ENCODE measurements at regions not wholly inside any gene's neighbourhood (a gene's known extent, or its start where the extent isn't known, plus 50 kb on each side); places are given as distances from the start of the nearest gene placed in this dataset.

- DNase-seq (ENCODE audit: low read depth in 6 of 9, low spot score in 9 of 9): no peak
- H3K27me3 ChIP-seq (ENCODE audit: control insufficient read depth in 2 of 2, insufficient read depth in 1 of 2, low read length in 1 of 2): no peaks in the 10 kb centered on the region
- no peaks in the 10 kb centered on the region for H3K4me1 ChIP-seq (ENCODE audit: control insufficient read depth in 2 of 2, insufficient read depth in 2 of 2, low read length in 2 of 2)
- no peaks in the 10 kb centered on the region for H3K9me3 ChIP-seq (ENCODE audit: control insufficient read depth in 2 of 2, insufficient read depth in 1 of 2, low read length in 1 of 2)
- H3K36me3 ChIP-seq (ENCODE audit: control insufficient read depth in 2 of 2, insufficient read depth in 2 of 2, low read length in 1 of 2): no peaks in the 10 kb centered on the region
- no peak overlapping the region for H3K4me3 ChIP-seq (ENCODE audit: low read length in 2 of 2)
- no peak overlapping the region for H3K27ac ChIP-seq (ENCODE audit: low read depth in 1 of 2, low read length in 1 of 2)
Measured at GRCh38 chr18:2414235-2414634, 157.1 kb downstream of the METTL4 start.

GRCh38 chr18:2415656-2416055 lies 155.6 kb downstream of the METTL4 start:
- no peaks in the 10 kb centered on the region for H3K36me3 ChIP-seq (ENCODE audit: control insufficient read depth in 2 of 2, insufficient read depth in 2 of 2, low read length in 1 of 2)
- no peaks in the 10 kb centered on the region for H3K27me3 ChIP-seq (ENCODE audit: control insufficient read depth in 2 of 2, insufficient read depth in 1 of 2, low read length in 1 of 2)
- no peak overlapping the region for H3K27ac ChIP-seq (ENCODE audit: low read depth in 1 of 2, low read length in 1 of 2)
- no peaks in the 10 kb centered on the region for H3K9me3 ChIP-seq (ENCODE audit: control insufficient read depth in 2 of 2, insufficient read depth in 1 of 2, low read length in 1 of 2)
- no peak for DNase-seq (ENCODE audit: low read depth in 6 of 9, low spot score in 9 of 9)
- 95% methylated on average over 3 of the region's 3 CpGs for WGBS
- H3K4me1 ChIP-seq (ENCODE audit: control insufficient read depth in 2 of 2, insufficient read depth in 2 of 2, low read length in 2 of 2): no peaks in the 10 kb centered on the region
- no peak overlapping the region for H3K4me3 ChIP-seq (ENCODE audit: low read length in 2 of 2)

- Histone ChIP-seq H3K4me3 (ENCODE audit: low read length in 2 of 2) (no peak overlapping the region), H3K27me3 (ENCODE audit: control insufficient read depth in 2 of 2, insufficient read depth in 1 of 2, low read length in 1 of 2) (no peaks in the 10 kb centered on the region), H3K9me3 (ENCODE audit: control insufficient read depth in 2 of 2, insufficient read depth in 1 of 2, low read length in 1 of 2) (no peaks in the 10 kb centered on the region), H3K27ac (ENCODE audit: low read depth in 1 of 2, low read length in 1 of 2) (no peak overlapping the region), H3K4me1 (ENCODE audit: control insufficient read depth in 2 of 2, insufficient read depth in 2 of 2, low read length in 2 of 2) (no peaks in the 10 kb centered on the region), H3K36me3 (ENCODE audit: control insufficient read depth in 2 of 2, insufficient read depth in 2 of 2, low read length in 1 of 2) (no peaks in the 10 kb centered on the region)
- 84% methylated on average over 5 of the region's 5 CpGs for WGBS
- DNase-seq (ENCODE audit: low read depth in 6 of 9, low spot score in 9 of 9): no peak
Measured at GRCh38 chr18:2417861-2418610, 153.3 kb downstream of the METTL4 start.

- Histone ChIP-seq H3K27me3 (ENCODE audit: control insufficient read depth in 2 of 2, insufficient read depth in 1 of 2, low read length in 1 of 2) (no peaks in the 10 kb centered on the region), H3K4me1 (ENCODE audit: control insufficient read depth in 2 of 2, insufficient read depth in 2 of 2, low read length in 2 of 2) (no peaks in the 10 kb centered on the region), H3K36me3 (ENCODE audit: control insufficient read depth in 2 of 2, insufficient read depth in 2 of 2, low read length in 1 of 2) (no peaks in the 10 kb centered on the region), H3K9me3 (ENCODE audit: control insufficient read depth in 2 of 2, insufficient read depth in 1 of 2, low read length in 1 of 2) (no peaks in the 10 kb centered on the region), H3K4me3 (ENCODE audit: low read length in 2 of 2) (no peak overlapping the region), H3K27ac (ENCODE audit: low read depth in 1 of 2, low read length in 1 of 2) (no peak overlapping the region)
- WGBS: 89% methylated on average over 4 of the region's 4 CpGs
- no peak for DNase-seq (ENCODE audit: low read depth in 6 of 9, low spot score in 9 of 9)
Measured at GRCh38 chr18:2420367-2420766, 150.9 kb downstream of the METTL4 start.

GRCh38 chr18:2423761-2424160 lies 147.5 kb downstream of the METTL4 start:
- 87% methylated on average over 5 of the region's 5 CpGs for WGBS
- Histone ChIP-seq H3K9me3 (ENCODE audit: control insufficient read depth in 2 of 2, insufficient read depth in 1 of 2, low read length in 1 of 2) (peaks cover 0 to under 1% of the 10 kb centered on the region in 2 donors), H3K36me3 (ENCODE audit: control insufficient read depth in 2 of 2, insufficient read depth in 2 of 2, low read length in 1 of 2) (no peaks in the 10 kb centered on the region), H3K27ac (ENCODE audit: low read depth in 1 of 2, low read length in 1 of 2) (no peak overlapping the region), H3K27me3 (ENCODE audit: control insufficient read depth in 2 of 2, insufficient read depth in 1 of 2, low read length in 1 of 2) (no peaks in the 10 kb centered on the region), H3K4me3 (ENCODE audit: low read length in 2 of 2) (no peak overlapping the region), H3K4me1 (ENCODE audit: control insufficient read depth in 2 of 2, insufficient read depth in 2 of 2, low read length in 2 of 2) (no peaks in the 10 kb centered on the region)
- DNase-seq (ENCODE audit: low read depth in 6 of 9, low spot score in 9 of 9): no peak

- DNase-seq (ENCODE audit: low read depth in 6 of 9, low spot score in 9 of 9): no peak
- H3K27ac ChIP-seq (ENCODE audit: low read depth in 1 of 2, low read length in 1 of 2): no peak overlapping the region
- no peak overlapping the region for H3K4me3 ChIP-seq (ENCODE audit: low read length in 2 of 2)
- no peaks in the 10 kb centered on the region for H3K4me1 ChIP-seq (ENCODE audit: control insufficient read depth in 2 of 2, insufficient read depth in 2 of 2, low read length in 2 of 2)
- no peaks in the 10 kb centered on the region for H3K27me3 ChIP-seq (ENCODE audit: control insufficient read depth in 2 of 2, insufficient read depth in 1 of 2, low read length in 1 of 2)
- WGBS: 84% methylated on average over 3 of the region's 3 CpGs
- H3K9me3 ChIP-seq (ENCODE audit: control insufficient read depth in 2 of 2, insufficient read depth in 1 of 2, low read length in 1 of 2): peaks cover 0 to 7% of the 10 kb centered on the region in 2 donors
- no peaks in the 10 kb centered on the region for H3K36me3 ChIP-seq (ENCODE audit: control insufficient read depth in 2 of 2, insufficient read depth in 2 of 2, low read length in 1 of 2)
Measured at GRCh38 chr18:2424420-2424819, 146.9 kb downstream of the METTL4 start.

DNA sequence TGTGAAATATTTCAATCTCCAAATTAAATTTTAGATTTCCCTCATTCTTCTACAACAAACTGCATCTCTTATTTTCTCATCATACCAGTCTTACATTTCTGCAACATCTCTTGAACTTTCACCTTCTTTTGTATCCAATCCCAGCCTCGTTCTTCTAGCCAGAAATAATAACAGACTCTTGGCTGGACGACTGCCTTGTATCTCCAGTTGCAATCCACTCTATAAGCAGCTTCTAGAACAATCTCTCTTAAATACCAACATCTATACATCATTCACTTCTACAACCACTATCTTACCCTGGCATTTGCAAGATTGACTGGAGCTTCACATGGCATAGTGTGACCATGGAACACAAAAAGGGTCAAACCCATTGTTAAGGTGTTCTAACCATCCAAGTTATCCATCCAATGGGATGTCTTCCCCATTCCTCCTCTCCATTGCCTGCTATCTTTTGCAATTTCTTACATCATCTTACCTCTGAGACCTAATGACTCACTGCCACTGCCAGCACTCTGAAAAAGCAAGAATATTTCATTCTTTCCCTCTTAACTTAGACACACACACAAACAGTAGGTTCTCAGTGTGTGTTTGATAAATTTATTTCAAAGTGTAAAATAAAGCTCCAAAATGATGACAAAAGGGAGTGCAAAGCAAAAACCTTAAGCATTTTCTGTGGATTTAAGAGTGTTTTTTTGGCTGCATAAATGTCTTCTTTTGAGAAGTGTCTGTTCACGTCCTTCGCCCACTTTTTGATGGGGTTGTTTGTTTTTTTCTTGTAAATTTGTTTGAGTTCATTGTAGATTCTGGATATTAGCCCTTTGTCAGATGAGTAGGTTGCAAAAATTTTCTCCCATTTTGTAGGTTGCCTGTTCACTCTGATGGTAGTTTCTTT lies 145.6 kb downstream of the METTL4 start:
- WGBS: 84% methylated on average over 4 of the region's 4 CpGs
- no peak overlapping the region for H3K27ac ChIP-seq (ENCODE audit: low read depth in 1 of 2, low read length in 1 of 2)
- H3K27me3 ChIP-seq (ENCODE audit: control insufficient read depth in 2 of 2, insufficient read depth in 1 of 2, low read length in 1 of 2): no peaks in the 10 kb centered on the region
- no peak for DNase-seq (ENCODE audit: low read depth in 6 of 9, low spot score in 9 of 9)
- H3K4me3 ChIP-seq (ENCODE audit: low read length in 2 of 2): no peak overlapping the region
- no peaks in the 10 kb centered on the region for H3K4me1 ChIP-seq (ENCODE audit: control insufficient read depth in 2 of 2, insufficient read depth in 2 of 2, low read length in 2 of 2)
- peaks cover 0 to 7% of the 10 kb centered on the region in 2 donors for H3K9me3 ChIP-seq (ENCODE audit: control insufficient read depth in 2 of 2, insufficient read depth in 1 of 2, low read length in 1 of 2)
- H3K36me3 ChIP-seq (ENCODE audit: control insufficient read depth in 2 of 2, insufficient read depth in 2 of 2, low read length in 1 of 2): no peaks in the 10 kb centered on the region

- Histone ChIP-seq H3K36me3 (ENCODE audit: control insufficient read depth in 2 of 2, insufficient read depth in 2 of 2, low read length in 1 of 2) (no peaks in the 10 kb centered on the region), H3K4me3 (ENCODE audit: low read length in 2 of 2) (no peak overlapping the region), H3K27ac (ENCODE audit: low read depth in 1 of 2, low read length in 1 of 2) (no peak overlapping the region), H3K9me3 (ENCODE audit: control insufficient read depth in 2 of 2, insufficient read depth in 1 of 2, low read length in 1 of 2) (peaks cover 0 to 7% of the 10 kb centered on the region in 2 donors), H3K4me1 (ENCODE audit: control insufficient read depth in 2 of 2, insufficient read depth in 2 of 2, low read length in 2 of 2) (no peaks in the 10 kb centered on the region), H3K27me3 (ENCODE audit: control insufficient read depth in 2 of 2, insufficient read depth in 1 of 2, low read length in 1 of 2) (no peaks in the 10 kb centered on the region)
- DNase-seq (ENCODE audit: low read depth in 6 of 9, low spot score in 9 of 9): no peak
Measured at GRCh38 chr18:2430191-2430590, 141.1 kb downstream of the METTL4 start.

- Histone ChIP-seq H3K9me3 (ENCODE audit: control insufficient read depth in 2 of 2, insufficient read depth in 1 of 2, low read length in 1 of 2) (peaks cover 0 to 7% of the 10 kb centered on the region in 2 donors), H3K36me3 (ENCODE audit: control insufficient read depth in 2 of 2, insufficient read depth in 2 of 2, low read length in 1 of 2) (no peaks in the 10 kb centered on the region), H3K4me3 (ENCODE audit: low read length in 2 of 2) (no peak overlapping the region), H3K27me3 (ENCODE audit: control insufficient read depth in 2 of 2, insufficient read depth in 1 of 2, low read length in 1 of 2) (no peaks in the 10 kb centered on the region), H3K27ac (ENCODE audit: low read depth in 1 of 2, low read length in 1 of 2) (no peak overlapping the region), H3K4me1 (ENCODE audit: control insufficient read depth in 2 of 2, insufficient read depth in 2 of 2, low read length in 2 of 2) (no peaks in the 10 kb centered on the region)
- 98% methylated on average over 2 of the region's 2 CpGs for WGBS
- no peak for DNase-seq (ENCODE audit: low read depth in 6 of 9, low spot score in 9 of 9)
Measured at GRCh38 chr18:2431806-2432205, 139.5 kb downstream of the METTL4 start.
